GDM1 (cell line): ENCODE measurements at regions not wholly inside any gene's neighbourhood (a gene's known extent, or its start where the extent isn't known, plus 50 kb on each side); places are given as distances from the start of the nearest gene placed in this dataset.

ENCODE experiments used
- DNase-seq: peaks from one replicate; lab custom pipeline; 2025; lab: John Stamatoyannopoulos, UW

- no peak for DNase-seq
Measured at GRCh38 chr4:157509341-157509740, 288.8 kb downstream of the GRIA2 start.

DNA sequence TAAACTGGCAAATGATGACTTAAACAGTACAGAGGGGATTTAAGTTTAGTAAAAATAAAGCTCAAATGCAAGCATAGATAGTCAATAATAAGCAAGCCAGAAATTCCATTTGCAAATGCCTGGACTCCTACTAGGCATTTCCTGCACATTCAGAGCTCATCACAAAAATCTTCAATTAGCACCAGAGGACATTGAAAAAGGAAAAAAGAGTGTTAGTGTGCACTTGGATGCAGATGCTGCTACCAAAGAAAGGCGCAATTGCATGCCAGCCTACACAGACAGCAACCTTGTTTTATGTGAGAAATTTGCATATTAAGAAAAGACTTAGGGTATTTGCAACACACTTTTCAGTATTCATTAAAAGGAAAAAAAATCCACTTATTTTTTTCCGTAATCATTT is 282.1 kb downstream of the GRIA2 start:
- DNase-seq: no peak

GRCh38 chr4:157459785-157460184 is 239.3 kb downstream of the GRIA2 start:
- no peak for DNase-seq

DNA sequence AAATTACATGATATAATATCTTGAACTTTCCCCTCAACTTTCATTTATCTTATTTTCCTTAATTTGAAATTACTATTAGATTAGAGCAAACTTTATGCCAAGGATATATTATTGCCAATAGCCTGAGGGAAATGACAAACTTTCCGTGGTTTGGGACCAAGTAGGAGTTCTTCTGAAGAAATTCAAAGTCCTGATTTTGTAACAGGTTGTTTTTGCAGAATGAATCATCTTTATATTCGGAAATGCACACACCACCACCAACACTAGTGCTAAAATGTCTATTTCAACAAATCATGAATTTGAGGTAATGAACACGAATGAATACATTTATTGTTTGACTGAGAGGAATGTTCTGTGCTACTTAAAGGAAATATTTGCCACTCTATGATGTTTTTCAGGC is 226.7 kb downstream of the GRIA2 start:
- DNase-seq: no peak

- no peak for DNase-seq
Measured at GRCh38 chr4:157444014-157444413, 223.5 kb downstream of the GRIA2 start.

GRCh38 chr4:157443537-157443936 is 223.0 kb downstream of the GRIA2 start:
- DNase-seq: no peak

DNA sequence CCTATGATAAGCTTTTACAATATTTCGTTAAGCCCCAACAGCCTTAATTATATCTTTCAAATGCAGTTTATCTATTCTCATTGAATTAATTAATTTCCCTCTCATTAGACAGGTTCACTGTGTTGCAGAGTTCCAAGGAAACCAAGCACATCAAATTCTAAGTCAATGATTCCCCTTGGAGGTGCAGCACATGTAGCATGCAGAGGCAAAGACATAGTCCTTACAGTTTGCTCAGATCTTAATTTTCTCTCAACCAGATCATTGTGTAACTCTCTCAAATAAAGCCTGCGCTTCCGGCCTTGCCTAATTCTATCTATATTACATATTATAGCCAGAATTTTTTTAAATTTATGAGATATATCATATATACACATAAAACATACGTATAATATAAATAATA is 205.4 kb downstream of the GRIA2 start:
- DNase-seq: no peak

GRCh38 chr4:157423526-157424020 is 203.0 kb downstream of the GRIA2 start:
- DNase-seq: no peak

GRCh38 chr4:157421365-157421764 is 200.8 kb downstream of the GRIA2 start:
- DNase-seq: no peak
